ENCODE measurements at regions not wholly inside any gene's neighbourhood (a gene's known extent, or its start where the extent isn't known, plus 50 kb on each side); places are given as distances from the start of the nearest gene placed in this dataset.
A peak's percentile ranks its signal among the peaks of the same experiment; 100 is the strongest.

GRCh38 chr2:182477774-182478173 lies 50.9 kb upstream of the PDE1A start:
- H3K4me3 ChIP-seq (ENCODE audit: control insufficient read depth, low read depth, low read length): no peak overlapping the region
- TF ChIP-seq CTCF (conservative IDR thresholded peaks at IDR 0.05; ENCODE audit: control insufficient read depth, insufficient read depth, low read depth, low read length): no peak
- DNase-seq (ENCODE audit: low read depth): no peak

GRCh38 chr2:182481676-182482075 lies 54.8 kb upstream of the PDE1A start:
- no peak for TF ChIP-seq CTCF (conservative IDR thresholded peaks at IDR 0.05; ENCODE audit: control insufficient read depth, insufficient read depth, low read depth, low read length)
- H3K4me3 ChIP-seq (ENCODE audit: control insufficient read depth, low read depth, low read length): no peak overlapping the region
- no peak for DNase-seq (ENCODE audit: low read depth)

GRCh38 chr2:182482511-182482910 lies 55.7 kb upstream of the PDE1A start:
- no peak for TF ChIP-seq CTCF (conservative IDR thresholded peaks at IDR 0.05; ENCODE audit: control insufficient read depth, insufficient read depth, low read depth, low read length)
- no peak for DNase-seq (ENCODE audit: low read depth)
- H3K4me3 ChIP-seq (ENCODE audit: control insufficient read depth, low read depth, low read length): no peak overlapping the region

GRCh38 chr2:182496596-182496995 lies 69.8 kb upstream of the PDE1A start:
- TF ChIP-seq CTCF (conservative IDR thresholded peaks at IDR 0.05; ENCODE audit: control insufficient read depth, insufficient read depth, low read depth, low read length): no peak
- no peak overlapping the region for H3K4me3 ChIP-seq (ENCODE audit: control insufficient read depth, low read depth, low read length)
- no peak for DNase-seq (ENCODE audit: low read depth)

GRCh38 chr2:182499706-182500470 lies 73.1 kb upstream of the PDE1A start:
- TF ChIP-seq CTCF (conservative IDR thresholded peaks at IDR 0.05; ENCODE audit: control insufficient read depth, insufficient read depth, low read depth, low read length): no peak
- peak; percentile 39 for DNase-seq (ENCODE audit: low read depth)
- H3K4me3 ChIP-seq (ENCODE audit: control insufficient read depth, low read depth, low read length): no peak overlapping the region

- no peak overlapping the region for H3K4me3 ChIP-seq (ENCODE audit: control insufficient read depth, low read depth, low read length)
- TF ChIP-seq CTCF (conservative IDR thresholded peaks at IDR 0.05; ENCODE audit: control insufficient read depth, insufficient read depth, low read depth, low read length): no peak
- DNase-seq (ENCODE audit: low read depth): peak; percentile 39
Measured at GRCh38 chr2:182503886-182504285, 77.0 kb upstream of the PDE1A start.

Data from fibroblast of mammary gland (primary cell).